GM20431 (cell line): ENCODE measurements at regions not wholly inside any gene's neighbourhood (a gene's known extent, or its start where the extent isn't known, plus 50 kb on each side); places are given as distances from the start of the nearest gene placed in this dataset.
"Not testable (repeated sequence)": the region's sequence is repeated elsewhere in the genome, so short reads cannot be mapped to it uniquely, and the experiment has no call there.

Experiments used
- in situ Hi-C: fragments of 300-500 bp; cut with MseI, MboI; formaldehyde crosslinking; loops from one replicate; pipeline ENCODE4 v1.15.0; 2020; ENCODE audit warnings: low sequenced_read_pairs; ENCODE audit not compliant: unreplicated experiment

GRCh38 chr16:51989637-51990230, 557.2 kb downstream of the TOX3 start:
- in situ Hi-C loops: no loop called here

DNA sequence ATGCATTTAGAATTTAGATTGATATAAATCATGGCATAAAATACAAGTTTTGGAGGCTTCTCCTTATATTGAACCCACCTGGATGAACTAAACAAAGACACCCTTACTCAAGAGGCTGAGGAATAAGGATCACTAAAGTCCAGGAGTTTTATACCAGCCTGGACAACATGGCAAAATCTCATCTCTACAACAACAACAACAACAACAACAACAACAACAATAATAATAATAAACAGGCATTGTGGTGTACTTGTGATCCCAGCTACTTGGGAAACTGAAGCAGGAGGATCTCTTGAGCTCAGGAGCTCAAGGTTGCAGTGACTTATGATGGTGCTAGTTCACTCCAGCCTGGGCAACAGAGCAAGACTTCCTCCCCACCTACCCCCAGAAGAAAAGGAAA, 558.0 kb downstream of the TOX3 start:
- in situ Hi-C loops: no loop called here

DNA sequence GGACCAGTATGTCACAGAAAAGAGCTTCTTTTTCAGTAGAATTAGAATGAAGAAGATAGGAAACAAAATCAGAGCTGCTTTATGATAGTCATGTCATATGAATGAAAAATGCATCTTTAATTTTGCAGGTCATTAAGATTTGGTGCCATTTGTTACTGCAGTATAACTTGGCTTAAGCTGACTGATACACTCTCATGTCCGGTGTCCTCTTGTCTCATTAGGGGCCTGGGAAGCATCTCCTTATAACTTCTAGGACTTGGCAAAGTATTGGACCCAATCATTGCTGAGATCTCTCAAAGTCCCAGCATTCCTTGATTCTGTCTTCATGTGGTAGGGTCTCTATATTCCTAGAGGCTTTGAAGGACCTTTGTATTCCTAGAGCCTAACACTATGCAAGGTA, 559.4 kb downstream of the TOX3 start:
- in situ Hi-C loops: no loop called here

DNA sequence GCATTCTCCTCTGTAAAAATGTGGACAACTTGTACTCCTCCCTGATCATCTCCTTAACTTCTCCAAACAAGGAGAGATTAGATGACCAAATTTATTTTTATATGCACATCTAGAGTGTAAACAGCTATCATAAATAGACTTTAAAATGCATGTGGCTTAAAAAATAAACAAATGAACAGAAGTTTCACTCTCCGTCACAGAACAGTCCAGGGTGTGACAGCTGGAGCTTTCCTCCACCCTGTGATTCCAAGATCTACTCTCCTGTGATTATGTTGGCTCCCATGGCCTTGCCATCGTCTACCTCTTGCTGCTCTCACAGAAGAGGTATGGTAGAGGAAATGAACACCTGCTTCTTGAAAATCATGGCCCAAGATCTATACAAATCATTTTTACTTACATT, 560.2 kb downstream of the TOX3 start:
- in situ Hi-C loops: no loop called here

- in situ Hi-C loops: no loop called here
These were observed 560.6 kb downstream of the TOX3 start for GRCh38 chr16:51986301-51986700.

DNA sequence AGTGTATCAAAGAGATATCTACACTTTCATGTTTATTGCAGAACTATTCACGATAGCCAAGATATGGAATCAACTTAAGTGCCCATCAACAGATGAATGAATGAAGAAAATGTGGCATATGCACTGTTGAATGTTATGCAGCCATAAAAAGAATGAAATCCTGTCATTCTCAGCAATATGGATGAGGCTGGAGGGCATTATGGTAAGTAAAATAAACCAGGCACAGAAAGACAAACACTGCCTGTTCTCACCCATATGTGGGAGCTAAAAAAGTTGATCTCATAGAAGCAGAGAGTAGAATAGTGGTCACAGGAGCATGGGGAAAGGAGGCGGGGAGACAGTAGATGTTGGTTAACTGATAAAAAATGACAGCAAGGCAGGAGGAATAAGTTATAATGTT, 561.8 kb downstream of the TOX3 start:
- in situ Hi-C loops: no loop called here

DNA sequence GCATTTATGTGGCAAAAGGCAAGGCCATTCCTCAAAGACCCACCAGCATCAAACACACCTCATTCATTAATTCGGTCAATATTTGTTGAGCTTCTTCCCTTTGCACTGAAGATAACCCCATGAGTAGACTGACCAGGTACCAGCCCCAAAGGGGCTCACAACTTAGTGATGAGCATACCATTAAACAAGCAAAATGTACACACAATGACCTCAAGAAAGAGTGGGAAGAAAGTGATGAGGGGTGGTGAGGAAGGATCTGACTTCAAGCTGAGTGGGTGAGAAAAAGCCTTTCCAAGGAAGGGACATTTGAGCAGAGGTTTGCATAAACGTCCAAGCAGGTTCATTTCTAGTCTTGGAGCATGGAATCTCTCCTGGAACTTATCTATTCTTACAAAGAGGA, 562.5 kb downstream of the TOX3 start:
- in situ Hi-C loops: no loop called here

DNA sequence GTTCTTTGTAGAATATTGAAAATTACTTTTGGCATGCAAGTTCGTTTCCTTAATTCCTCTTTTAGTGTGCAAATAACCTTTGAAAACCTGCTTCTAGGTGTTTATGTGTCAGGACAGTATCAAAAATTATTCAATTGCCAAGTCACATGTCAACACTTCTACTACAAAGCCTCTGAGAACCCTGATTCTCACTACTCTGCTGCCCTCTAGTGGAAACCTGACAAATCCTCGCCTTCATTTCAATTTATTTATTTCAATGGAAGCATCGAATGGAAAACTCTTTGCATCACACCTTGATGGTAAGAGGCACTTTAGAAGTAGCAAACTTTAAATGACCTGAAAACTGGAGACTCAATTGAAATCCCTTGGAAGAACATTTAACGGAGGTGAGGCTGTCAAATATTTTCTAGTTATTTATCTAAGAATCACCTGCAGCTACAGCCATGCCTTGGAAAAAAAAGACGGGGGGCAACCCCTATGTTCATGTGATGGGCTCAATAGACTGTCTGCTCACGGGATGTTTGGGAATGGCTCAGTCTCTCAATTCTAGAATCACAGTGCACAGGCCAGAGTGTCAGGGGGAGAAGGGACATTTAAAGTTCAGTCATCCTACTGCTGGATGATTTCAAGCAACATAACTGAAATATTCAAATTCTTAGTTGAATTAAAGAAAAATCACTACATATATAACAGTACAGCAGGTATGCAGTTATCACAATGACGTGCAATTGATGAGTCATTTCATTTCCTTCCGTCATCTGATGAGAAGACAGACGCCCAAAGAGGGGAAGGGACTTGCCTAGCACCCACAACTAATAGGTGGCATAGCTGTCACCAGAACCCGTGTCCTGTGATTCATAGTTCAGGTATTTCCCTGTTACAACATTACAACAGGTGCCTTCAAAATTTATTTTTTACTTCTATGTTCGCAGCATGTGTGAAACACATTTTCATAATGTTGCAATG, 563.9 kb downstream of the TOX3 start:
- in situ Hi-C loops: no loop called here

DNA sequence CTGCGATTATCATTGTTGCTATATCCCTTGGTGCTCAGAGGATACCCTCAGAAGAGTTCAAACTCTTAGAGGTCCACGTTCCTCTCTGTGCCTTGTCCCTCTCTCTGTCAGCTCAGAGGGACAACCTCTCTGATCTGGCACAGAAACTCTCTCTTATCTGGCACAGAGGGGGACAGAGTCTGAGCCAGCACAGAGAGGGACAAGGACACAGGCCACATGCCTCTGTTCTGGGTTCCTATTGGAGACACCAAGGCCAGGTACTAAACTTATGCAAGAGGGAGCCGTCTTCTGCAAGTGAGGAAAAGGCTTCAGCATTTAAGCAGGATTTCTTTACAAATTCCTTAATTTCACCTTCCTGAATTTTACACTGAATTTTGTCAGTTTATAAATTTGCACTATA, 565.2 kb downstream of the TOX3 start:
- in situ Hi-C loops: no loop called here

DNA sequence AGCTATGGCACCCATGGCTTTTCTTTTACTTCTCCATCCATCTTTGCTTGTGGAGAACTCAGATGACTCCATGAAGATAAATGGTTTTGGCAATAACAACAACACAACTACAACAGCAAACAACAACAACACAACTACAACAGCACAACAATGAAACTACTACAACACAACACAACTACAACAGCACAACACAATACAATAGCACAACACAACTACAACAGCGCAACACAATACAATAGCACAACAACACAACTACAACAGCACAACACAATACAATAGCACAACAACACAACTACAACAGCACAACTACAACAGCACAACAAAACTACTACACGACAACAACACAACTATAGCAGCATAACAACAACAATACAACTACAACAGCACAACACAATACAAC, 569.4 kb downstream of the TOX3 start:
- in situ Hi-C loops: not testable (repeated sequence)

DNA sequence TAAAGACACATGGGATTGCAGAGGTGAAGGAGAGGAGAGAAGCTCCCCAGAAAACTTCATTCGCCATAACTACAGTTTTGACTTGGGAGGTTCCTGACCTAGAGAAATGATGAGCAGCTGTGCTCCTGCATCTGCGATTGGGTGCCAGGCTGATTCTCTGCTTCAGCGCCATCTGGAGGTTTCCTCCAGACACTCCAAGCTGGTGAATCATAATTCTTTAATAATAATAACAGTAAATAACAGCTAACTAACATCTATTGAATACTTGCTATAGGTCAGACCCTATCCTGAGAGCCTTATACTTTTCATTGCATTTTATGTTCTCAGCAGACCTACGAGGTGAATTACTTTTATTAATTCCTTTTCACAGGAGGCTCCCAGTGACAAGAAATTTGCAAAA, 575.8 kb downstream of the TOX3 start:
- in situ Hi-C loops: no loop called here

GRCh38 chr16:51968749-51969148, 578.2 kb downstream of the TOX3 start:
- in situ Hi-C loops: no loop called here

DNA sequence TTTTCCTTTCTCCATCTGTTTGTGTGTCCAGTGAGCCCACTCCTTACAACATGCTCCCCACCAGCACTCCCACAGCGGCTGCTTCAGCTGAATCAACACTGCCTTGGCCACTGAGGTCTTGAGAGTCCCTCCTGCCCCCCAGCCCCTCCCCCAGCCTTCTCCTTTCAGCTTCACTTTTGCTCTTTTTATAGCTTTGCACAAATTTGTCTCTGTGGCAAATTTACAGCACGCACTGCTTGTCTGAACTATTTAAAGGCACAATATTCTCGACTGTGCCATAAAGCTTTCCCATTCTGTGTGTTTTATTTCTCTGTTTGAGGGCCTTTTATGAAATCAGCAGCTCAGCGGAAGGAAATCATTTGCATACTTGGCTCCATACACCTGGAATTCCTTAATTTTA, 579.3 kb downstream of the TOX3 start:
- in situ Hi-C loops: no loop called here

DNA sequence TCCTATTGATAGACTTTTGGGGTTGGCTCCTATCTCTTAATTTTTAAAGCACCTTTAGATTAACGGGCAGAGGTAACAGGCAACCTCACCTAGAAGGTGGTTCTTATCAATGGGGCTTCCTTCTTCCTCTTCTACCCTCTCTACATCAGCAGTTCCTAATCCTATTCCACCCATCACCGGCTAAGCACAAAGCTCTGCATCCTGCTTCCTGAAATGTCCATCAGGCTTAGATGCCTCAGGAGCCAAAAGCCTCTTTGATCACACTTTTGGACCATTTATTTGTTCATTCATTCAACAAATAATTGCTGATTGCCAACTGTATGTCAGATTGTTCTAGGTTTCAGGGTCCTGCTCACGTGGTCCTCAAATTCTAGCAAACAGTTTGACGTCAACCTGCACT, 586.0 kb downstream of the TOX3 start:
- in situ Hi-C loops: no loop called here

DNA sequence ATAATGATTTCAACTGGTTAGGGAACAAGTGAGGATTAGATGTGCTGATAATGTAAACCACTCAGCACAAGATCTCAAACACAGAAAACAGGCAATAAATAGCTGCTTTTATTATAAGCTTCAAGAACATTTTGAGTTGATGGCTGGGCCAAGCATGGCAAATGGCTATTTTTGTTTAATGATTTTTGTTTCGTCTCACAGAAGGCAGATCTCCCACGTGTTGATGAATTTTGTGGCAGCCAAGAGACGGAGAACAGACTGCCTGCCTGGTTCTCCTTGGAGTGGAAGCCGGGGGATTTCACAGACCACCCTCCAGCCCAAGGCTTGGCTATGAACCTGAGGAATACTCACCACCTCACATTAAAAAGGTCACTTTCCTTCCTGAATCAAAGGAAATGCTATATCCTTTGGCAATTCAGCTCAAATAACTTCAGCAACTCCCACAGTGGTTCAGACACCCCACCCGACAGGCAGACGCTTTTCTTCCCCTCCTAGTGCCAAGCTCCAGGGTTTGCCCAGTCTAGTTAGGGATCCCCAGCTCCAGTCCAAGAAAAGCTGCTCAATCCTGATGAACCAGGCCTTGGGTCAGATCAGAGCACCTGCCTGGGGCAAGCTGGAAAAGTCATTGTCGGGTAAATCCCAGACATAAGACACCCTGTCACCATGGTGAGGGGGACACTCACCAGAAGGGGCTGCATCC, 593.5 kb downstream of the TOX3 start:
- in situ Hi-C loops: no loop called here

DNA sequence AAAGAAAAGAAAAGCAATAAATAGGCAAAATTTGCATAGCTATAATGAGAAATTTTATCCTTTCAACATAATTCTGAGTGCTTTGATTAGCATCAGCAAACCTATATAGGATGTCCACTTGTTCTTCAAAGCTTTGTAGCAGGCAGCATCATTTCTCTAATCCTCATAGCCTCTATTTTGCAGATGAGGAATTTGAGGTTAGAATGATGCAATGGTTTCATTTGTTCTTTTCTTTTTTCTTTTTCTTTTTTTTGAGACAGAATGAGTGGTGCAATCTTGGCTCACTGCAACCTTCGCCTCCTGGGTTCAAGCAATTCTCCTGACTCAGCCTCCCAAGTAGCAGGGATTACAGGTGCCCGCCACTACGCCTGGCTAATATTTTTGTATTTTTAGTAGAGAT, 594.4 kb downstream of the TOX3 start:
- in situ Hi-C loops: no loop called here

DNA sequence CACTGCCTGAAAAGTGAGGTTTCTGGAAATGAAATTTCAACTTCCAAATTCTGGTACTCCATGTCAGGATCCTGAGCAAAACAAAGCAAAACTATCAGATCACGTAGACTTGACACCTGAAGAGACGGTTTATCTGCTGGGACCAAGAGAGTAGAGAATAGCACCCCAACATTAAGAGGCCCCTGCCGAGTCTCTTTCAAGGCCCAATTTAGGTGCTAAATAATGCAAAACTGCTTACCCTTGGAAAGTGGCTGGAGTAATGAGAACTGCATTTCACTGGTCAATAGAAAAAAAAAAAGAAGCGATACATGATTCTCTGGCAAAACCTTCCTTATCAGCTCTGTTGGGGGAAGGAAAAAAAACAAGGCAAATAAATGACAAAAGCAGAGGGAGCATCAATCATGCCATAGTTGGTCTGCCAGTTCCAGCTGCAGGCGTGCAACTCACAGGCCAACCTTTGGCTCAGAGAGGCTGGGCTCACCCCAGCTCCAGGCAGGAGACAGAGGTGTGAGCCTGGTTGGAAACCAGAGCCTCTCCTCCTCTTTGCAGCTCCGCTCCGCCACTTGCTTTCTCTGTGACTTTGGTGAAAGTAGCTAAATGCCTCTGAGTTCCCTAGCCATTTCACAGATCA, 595.2 kb downstream of the TOX3 start:
- in situ Hi-C loops: no loop called here

- in situ Hi-C loops: no loop called here
These were observed 596.7 kb downstream of the TOX3 start for GRCh38 chr16:51950118-51950780.

DNA sequence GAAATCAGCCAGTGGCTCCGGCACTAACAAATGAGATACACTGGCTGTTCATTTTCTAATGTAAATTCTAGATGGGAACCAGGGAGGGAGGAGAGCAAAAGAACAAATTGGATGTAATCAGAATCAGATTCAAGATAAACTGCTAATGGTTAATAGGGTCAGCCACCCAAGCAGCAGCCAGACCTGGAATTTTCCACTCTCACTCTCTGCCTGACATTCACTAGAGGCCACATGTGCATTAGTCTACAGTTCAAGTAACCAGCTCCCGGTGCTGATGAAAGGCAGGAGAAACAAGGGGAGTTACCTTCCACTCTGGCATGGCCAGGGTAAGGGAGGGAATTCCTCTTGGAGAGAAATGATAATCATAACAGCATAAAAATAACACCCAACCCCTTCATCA, 597.7 kb downstream of the TOX3 start:
- in situ Hi-C loops: no loop called here

DNA sequence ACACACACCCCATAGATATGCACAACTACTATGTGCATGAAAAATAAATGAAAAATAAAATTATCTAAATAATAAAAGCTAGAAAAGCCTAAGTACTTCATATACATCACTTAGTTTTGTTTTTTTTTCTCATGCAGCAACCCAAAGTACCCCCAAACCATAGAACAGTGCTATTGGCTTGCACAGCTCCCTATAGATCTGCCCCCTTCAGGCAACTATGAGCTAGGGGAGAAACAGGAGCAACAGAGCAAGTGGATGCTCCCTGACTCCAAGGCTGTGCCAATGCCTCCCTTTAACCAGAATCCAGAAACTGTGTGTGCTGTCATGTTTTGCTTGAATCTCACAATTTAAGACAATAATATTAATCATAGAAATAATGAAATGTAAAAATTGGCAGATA, 605.5 kb downstream of the TOX3 start:
- in situ Hi-C loops: no loop called here
